IPS-18c (cell line): ENCODE measurements at regions not wholly inside any gene's neighbourhood (a gene's known extent, or its start where the extent isn't known, plus 50 kb on each side); places are given as distances from the start of the nearest gene placed in this dataset.

Source experiments
- H3K4me3 ChIP-seq: 2 replicates; pipeline ENCODE4 v1.7.0; 2013; ENCODE audit warnings: low read depth, mild to moderate bottlenecking, low read length, moderate library complexity; ENCODE audit not compliant: insufficient read depth
- H3K9me3 ChIP-seq: one replicate; pipeline ENCODE4 v1.6.1; 2013; ENCODE audit warnings: mild to moderate bottlenecking, low read length, moderate library complexity; ENCODE audit not compliant: control insufficient read depth, insufficient read depth

GRCh38 chr2:175516555-175516954 lies 335.0 kb upstream of the ATP5MC3 start:
- H3K4me3 ChIP-seq: no peak overlapping the region
- H3K9me3 ChIP-seq: no peaks in the 10 kb centered on the region

DNA sequence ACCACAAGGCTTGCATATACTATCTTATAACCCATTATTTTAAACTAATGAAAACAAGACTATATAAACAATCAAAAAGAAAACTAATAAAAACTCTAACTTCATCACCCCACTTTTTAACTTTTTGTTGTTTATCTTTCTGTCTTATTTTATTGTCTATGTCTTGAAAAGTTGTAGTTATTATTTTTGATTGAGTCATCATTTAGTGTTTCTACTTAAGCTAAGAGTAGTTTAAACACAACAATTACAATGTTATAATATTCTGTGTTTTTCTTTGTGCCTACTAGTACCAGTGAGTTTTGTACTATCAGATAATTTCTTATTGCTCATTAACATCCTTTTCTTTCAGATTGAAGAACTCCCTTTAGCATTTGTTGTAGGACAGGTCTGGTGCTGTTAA lies 318.7 kb upstream of the ATP5MC3 start:
- Histone ChIP-seq H3K9me3 (no peaks in the 10 kb centered on the region), H3K4me3 (no peak overlapping the region)

GRCh38 chr2:175490360-175490791 lies 308.9 kb upstream of the ATP5MC3 start:
- no peak overlapping the region for H3K4me3 ChIP-seq
- no peaks in the 10 kb centered on the region for H3K9me3 ChIP-seq

DNA sequence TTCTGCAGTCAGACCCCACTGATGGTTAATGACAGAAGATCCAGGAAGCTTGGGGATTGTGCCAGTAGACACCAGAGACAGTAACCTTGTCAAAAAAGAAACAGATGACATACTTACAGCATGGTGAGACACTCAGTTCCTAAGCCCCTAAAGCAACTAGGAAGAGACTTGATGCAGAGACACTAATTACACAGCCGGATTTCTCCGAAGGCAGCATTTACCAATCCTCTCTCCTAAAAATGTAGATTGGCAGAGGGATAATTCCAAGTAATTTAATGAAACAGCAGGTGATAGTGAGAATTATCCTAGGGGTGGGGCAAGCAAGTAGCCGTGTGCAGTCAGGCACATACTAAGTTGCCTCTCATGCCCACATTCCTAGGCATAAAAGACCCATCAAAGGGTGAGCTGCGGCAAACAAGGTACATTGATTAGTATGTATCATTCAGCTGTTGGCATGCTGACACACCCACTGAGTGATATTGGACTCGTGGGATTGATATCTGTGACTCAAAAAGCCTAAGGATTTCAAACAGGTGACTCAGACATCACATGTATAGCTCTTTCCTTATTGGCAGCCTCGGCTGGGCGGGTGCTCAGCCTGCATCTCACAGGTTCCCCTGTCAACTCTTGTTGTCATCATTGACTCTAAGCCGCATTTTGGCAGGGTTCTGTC lies 296.7 kb upstream of the ATP5MC3 start:
- no peak overlapping the region for H3K4me3 ChIP-seq
- H3K9me3 ChIP-seq: peaks cover 2% of the 10 kb centered on the region

- Histone ChIP-seq H3K4me3 (no peak overlapping the region), H3K9me3 (peaks cover 2% of the 10 kb centered on the region)
Observed at GRCh38 chr2:175476948-175477347, 295.4 kb upstream of the ATP5MC3 start.

DNA sequence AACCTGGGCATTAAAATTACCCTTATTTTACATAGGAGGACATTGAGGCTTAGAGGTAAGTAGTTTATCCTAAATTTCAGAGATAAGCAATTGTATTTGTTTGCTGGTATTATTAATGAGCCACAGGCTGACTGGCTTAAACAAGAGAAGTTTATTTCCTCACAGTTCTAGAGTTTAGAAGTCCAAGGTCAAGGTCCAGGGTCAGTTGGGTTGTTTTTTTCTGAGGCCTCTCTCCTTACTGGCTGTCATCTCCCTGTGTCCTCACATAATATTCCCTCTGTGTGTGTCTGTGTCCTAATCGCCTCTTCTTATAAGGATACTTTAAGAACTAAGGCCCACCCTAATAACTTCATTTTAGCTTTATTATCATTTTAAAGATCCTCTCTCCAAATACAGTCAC lies 294.9 kb upstream of the ATP5MC3 start:
- H3K9me3 ChIP-seq: peaks cover 2% of the 10 kb centered on the region
- no peak overlapping the region for H3K4me3 ChIP-seq

DNA sequence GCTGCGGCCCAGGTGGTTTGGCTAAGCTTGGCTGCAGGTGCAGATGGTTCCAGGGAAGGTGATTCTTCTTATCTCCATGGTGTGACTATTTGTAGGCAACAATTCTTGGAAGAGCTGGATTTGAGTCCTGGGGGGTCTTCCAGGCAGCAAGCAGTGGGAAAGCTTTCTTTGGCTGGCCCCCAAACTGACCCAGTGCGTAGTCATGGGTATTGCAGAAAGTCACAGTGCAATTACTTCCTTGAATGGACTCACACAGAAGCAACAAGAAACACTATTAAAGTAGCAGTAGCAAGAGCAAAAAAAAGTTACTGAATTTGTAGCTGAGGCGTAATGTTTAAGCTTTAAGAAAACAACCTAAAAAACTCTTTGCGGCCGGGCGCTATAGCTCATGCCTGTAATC lies 293.6 kb upstream of the ATP5MC3 start:
- no peak overlapping the region for H3K4me3 ChIP-seq
- H3K9me3 ChIP-seq: peaks cover 2% of the 10 kb centered on the region

- Histone ChIP-seq H3K4me3 (no peak overlapping the region), H3K9me3 (no peaks in the 10 kb centered on the region)
Observed at GRCh38 chr2:175468431-175469098, 287.1 kb upstream of the ATP5MC3 start.

GRCh38 chr2:175465101-175465500 lies 283.6 kb upstream of the ATP5MC3 start:
- Histone ChIP-seq H3K9me3 (peaks cover 7% of the 10 kb centered on the region), H3K4me3 (no peak overlapping the region)

DNA sequence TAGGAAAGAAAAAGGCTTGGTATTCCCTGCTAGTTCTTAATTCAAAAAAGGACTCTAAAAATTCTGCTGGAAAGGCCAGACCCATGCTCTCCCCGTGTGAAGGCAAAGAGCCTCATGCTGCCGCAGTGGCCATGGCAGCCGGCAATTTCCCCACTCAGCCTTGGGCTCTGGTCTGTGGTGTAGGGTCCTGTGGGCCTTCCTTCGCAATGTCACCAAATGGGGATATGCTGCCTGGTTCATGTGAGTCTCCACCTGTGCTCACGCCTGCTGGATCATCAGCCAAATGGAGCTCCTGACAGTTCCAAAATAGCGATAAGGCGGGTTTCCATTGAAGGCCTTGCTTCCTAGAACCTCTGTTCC lies 282.8 kb upstream of the ATP5MC3 start:
- Histone ChIP-seq H3K4me3 (no peak overlapping the region), H3K9me3 (peaks cover 7% of the 10 kb centered on the region)

DNA sequence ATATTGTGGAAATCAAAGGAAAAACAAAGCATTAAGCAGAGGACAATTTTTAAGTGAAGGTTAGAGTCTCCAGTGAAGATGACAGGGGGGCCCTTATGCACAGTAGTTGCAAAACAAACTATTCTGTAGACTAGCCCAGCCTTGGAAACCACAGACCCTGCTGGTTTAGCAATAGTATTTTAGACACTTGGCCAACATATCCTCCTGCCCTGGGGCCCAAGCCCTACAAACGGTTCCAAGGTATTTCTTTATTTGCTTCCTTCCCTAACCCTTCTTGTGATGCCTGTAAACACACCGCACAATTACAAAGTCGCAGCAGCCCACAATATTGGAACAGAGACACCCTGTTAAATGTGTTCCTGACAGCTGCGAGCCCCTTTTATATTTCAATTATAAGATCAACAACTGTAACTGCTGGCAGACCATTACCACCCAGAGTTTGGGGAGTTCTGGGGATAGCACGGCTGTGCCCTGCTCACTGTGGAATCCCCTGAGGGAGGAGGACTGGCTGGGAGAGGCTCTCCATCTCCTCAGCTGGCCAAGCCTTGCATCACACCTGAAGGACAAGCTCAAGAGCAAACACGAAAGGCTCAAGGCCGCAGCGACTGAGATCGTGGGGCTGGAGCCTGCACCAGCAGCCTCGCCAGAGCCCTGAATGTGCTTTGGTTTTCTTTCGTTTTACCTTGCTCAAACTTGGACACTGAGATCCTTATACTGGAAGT lies 282.2 kb upstream of the ATP5MC3 start:
- Histone ChIP-seq H3K9me3 (peaks cover 7% of the 10 kb centered on the region), H3K4me3 (no peak overlapping the region)

DNA sequence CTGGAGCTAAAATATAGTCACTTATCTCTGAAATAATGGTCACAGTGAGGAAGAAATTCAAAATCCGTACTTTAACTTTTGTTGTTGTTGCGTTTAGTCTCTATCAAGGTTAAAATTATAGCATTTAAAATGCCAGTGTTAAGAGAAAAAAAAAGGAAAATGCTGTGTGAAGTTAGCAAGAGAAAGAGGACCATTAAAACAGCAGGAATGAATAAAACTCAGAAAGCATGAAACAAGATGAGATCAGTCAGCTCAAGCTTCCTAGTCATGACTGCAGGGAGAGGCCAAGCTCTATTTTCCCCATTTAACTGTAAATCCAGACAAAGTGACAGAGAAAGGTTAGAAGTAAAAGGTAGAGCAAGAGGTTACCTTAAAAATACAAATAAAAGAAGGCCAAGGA lies 281.7 kb upstream of the ATP5MC3 start:
- H3K4me3 ChIP-seq: no peak overlapping the region
- H3K9me3 ChIP-seq: peaks cover 7% of the 10 kb centered on the region

GRCh38 chr2:175462246-175462645 lies 280.7 kb upstream of the ATP5MC3 start:
- no peak overlapping the region for H3K4me3 ChIP-seq
- H3K9me3 ChIP-seq: peaks cover 7% of the 10 kb centered on the region

GRCh38 chr2:175461839-175462238 lies 280.3 kb upstream of the ATP5MC3 start:
- Histone ChIP-seq H3K9me3 (peaks cover 7% of the 10 kb centered on the region), H3K4me3 (no peak overlapping the region)

- Histone ChIP-seq H3K9me3 (peaks cover 7% of the 10 kb centered on the region), H3K4me3 (no peak overlapping the region)
Observed at GRCh38 chr2:175457895-175458448, 276.5 kb upstream of the ATP5MC3 start.

DNA sequence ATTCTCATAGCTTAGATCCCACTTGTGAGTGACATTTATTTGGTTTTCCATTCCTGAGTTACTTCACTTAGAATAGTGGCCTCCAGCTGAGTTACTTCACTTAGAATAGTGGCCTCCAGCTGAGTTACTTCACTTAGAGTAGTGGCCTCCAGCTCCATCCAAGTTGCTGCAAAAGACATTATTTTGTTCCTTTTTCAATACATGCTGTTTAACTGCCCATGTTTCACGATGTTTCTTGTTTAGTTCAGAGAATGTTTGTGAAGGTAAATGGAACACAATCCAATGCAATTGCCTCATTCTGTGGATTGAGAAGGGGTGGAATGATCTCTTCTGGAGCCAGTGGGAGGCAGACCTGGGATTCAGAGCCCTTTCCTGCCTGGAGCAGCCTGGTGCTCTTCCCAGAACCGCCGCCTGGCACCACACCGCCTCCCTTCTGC lies 273.5 kb upstream of the ATP5MC3 start:
- Histone ChIP-seq H3K4me3 (no peak overlapping the region), H3K9me3 (no peaks in the 10 kb centered on the region)

DNA sequence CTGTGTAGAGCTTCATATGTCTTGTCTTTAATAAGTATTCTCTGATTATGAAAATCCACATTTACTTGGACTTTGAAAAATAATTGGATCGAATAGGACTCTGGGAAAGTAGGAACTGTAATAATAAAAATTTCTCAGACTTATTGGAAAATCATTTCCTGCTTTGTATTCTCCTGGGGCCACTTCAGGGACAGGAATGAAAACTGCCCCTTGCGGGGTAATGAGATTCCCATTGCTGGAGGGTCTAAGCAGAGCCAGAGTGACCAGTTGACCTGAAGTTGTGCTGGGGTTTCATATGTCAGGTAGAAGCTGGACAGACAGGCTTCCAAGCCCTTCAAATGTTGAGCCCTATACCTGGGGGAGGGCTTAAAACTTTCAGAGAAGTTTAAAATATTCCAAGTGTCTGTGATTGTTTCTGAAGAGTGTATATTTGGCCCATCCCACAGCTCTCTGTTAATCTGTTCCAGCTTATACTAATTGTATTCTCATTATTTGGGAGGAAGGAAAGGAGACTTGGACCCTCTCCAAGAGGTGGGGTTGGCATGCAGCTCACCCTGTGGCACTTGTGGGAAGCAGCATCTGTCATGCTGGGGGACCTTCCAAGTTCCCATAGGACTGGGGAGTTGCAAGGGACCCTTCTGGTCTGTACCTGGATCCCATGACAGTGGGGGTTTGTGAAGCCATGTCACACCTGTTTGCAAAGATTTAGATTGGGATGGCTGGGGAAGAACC lies 268.7 kb upstream of the ATP5MC3 start:
- no peaks in the 10 kb centered on the region for H3K9me3 ChIP-seq
- H3K4me3 ChIP-seq: no peak overlapping the region
